ENCODE measurements at regions not wholly inside any gene's neighbourhood (a gene's known extent, or its start where the extent isn't known, plus 50 kb on each side); places are given as distances from the start of the nearest gene placed in this dataset.

GRCh38 chr21:27369978-27370571 lies 403.2 kb upstream of the ADAMTS5 start:
- no peaks in the 10 kb centered on the region for H3K36me3 Mint-ChIP-seq
- Histone ChIP-seq H3K4me2 (replicated peaks; ENCODE audit: extremely low read depth, low read length, poor library complexity, severe bottlenecking) (no peak overlapping the region), H3K9ac (ENCODE audit: insufficient read depth, low read length, poor library complexity, severe bottlenecking) (no peak overlapping the region), H3K79me2 (ENCODE audit: insufficient read depth, low read length) (no peaks in the 10 kb centered on the region), H4K20me1 (ENCODE audit: insufficient read depth, low read length) (no peaks in the 10 kb centered on the region), H3K36me3 (replicated peaks in 1 of 2; ENCODE audit: control insufficient read depth in 1 of 2, insufficient read depth in 2 of 2, low read length in 2 of 2) (no peaks in the 10 kb centered on the region), H3K4me1 (ENCODE audit: control insufficient read depth in 1 of 2, insufficient read depth in 2 of 2, low read length in 2 of 2) (no peaks in the 10 kb centered on the region), H3K27ac (ENCODE audit: low read depth in 1 of 2, low read length in 2 of 2) (no peak overlapping the region), H3K4me3 (replicated peaks in 1 of 3; ENCODE audit: low read depth in 2 of 3, low read length in 3 of 3) (no peak overlapping the region), H3K27me3 (ENCODE audit: control insufficient read depth in 2 of 2, insufficient read depth in 2 of 2, low read length in 2 of 2) (no peaks in the 10 kb centered on the region), H3K9me3 (replicated peaks in 1 of 2; ENCODE audit: control insufficient read depth in 1 of 2, insufficient read depth in 1 of 2, low read length in 2 of 2) (peaks cover 5 to 6% of the 10 kb centered on the region in 2 donors), H2AFZ (ENCODE audit: insufficient read depth, low read depth, low read length, poor library complexity, severe bottlenecking) (no peak overlapping the region)
- TF ChIP-seq CTCF (IDR thresholded peaks at IDR 0.05): no peak
- no peaks in the 10 kb centered on the region for H3K27me3 Mint-ChIP-seq (ENCODE audit: low read depth in 3 of 3)
- peaks cover 0 to 10% (median 3%) of the 10 kb centered on the region in 7 donors for H3K9me3 Mint-ChIP-seq
- no peak overlapping the region for H3K27ac Mint-ChIP-seq
- WGBS (ENCODE audit: insufficient coverage): 76% methylated on average over 3 of the region's 3 CpGs
- intact Hi-C loops (cut with micrococcal nuclease): no loop called here
- H3K4me3 Mint-ChIP-seq: no peak overlapping the region
- no peaks in the 10 kb centered on the region for H3K4me1 Mint-ChIP-seq
- DNase-seq: no peak

GRCh38 chr21:27369234-27369633 lies 402.3 kb upstream of the ADAMTS5 start:
- Histone ChIP-seq H3K9me3 (replicated peaks in 1 of 2; ENCODE audit: control insufficient read depth in 1 of 2, insufficient read depth in 1 of 2, low read length in 2 of 2) (peaks cover 5 to 6% of the 10 kb centered on the region in 2 donors), H3K4me1 (ENCODE audit: control insufficient read depth in 1 of 2, insufficient read depth in 2 of 2, low read length in 2 of 2) (no peaks in the 10 kb centered on the region), H3K27me3 (ENCODE audit: control insufficient read depth in 2 of 2, insufficient read depth in 2 of 2, low read length in 2 of 2) (no peaks in the 10 kb centered on the region), H3K36me3 (replicated peaks in 1 of 2; ENCODE audit: control insufficient read depth in 1 of 2, insufficient read depth in 2 of 2, low read length in 2 of 2) (no peaks in the 10 kb centered on the region), H3K27ac (ENCODE audit: low read depth in 1 of 2, low read length in 2 of 2) (no peak overlapping the region), H3K79me2 (ENCODE audit: insufficient read depth, low read length) (no peaks in the 10 kb centered on the region), H3K4me3 (replicated peaks in 1 of 3; ENCODE audit: low read depth in 2 of 3, low read length in 3 of 3) (no peak overlapping the region), H4K20me1 (ENCODE audit: insufficient read depth, low read length) (no peaks in the 10 kb centered on the region), H3K9ac (ENCODE audit: insufficient read depth, low read length, poor library complexity, severe bottlenecking) (no peak overlapping the region), H2AFZ (ENCODE audit: insufficient read depth, low read depth, low read length, poor library complexity, severe bottlenecking) (no peak overlapping the region), H3K4me2 (replicated peaks; ENCODE audit: extremely low read depth, low read length, poor library complexity, severe bottlenecking) (no peak overlapping the region)
- Mint-ChIP-seq H3K27ac (no peak overlapping the region), H3K4me1 (no peaks in the 10 kb centered on the region), H3K36me3 (no peaks in the 10 kb centered on the region), H3K4me3 (no peak overlapping the region), H3K9me3 (peaks cover 0 to 10% (median 3%) of the 10 kb centered on the region in 7 donors), H3K27me3 (ENCODE audit: low read depth in 3 of 3) (no peaks in the 10 kb centered on the region)
- WGBS (ENCODE audit: insufficient coverage): no CpG with 5 or more reads among the region's 2 CpGs
- no peak for DNase-seq
- TF ChIP-seq CTCF (IDR thresholded peaks at IDR 0.05): no peak
- intact Hi-C loops (cut with micrococcal nuclease): no loop called here
